IMR-90 (cell line): ENCODE measurements at regions not wholly inside any gene's neighbourhood (a gene's known extent, or its start where the extent isn't known, plus 50 kb on each side); places are given as distances from the start of the nearest gene placed in this dataset.
"Not testable (repeated sequence)": the region's sequence is repeated elsewhere in the genome, so short reads cannot be mapped to it uniquely, and the experiment has no call there.

Experiments
- ATAC-seq: fragments of 200-7000 bp; cut with Tn5 transposase; 2 replicates; pipeline ENCODE4 v1.9.1; 2020; ENCODE audit warnings: low read depth, mild to moderate bottlenecking, moderate library complexity
- BruUV-seq: library from RNA; stranded (reverse); fragments of 400-500 nt; replicated peaks from 2 replicates; lab custom pipeline; 2021; lab: Mats Ljungman, UMichigan
- CTCF ChIA-PET: fragments of 300-600 bp; formaldehyde crosslinking; extraction: SDS; loops from one replicate; lab custom pipeline; 2021; ENCODE audit warnings: antibody characterized with exemption; lab: Yijun Ruan, JAX
- POLR2A ChIA-PET: fragments of 300-600 bp; sonication (Branson Sonifier 250); formaldehyde crosslinking; loops from one replicate; lab custom pipeline; 2022; ENCODE audit warnings: antibody characterized with exemption; ENCODE audit not compliant: unreplicated experiment; lab: Charles Lee
- DNase-seq: peaks from one replicate; pipeline ENCODE4 v3.0.0; 2013
- H2AFZ ChIP-seq: replicated peaks from 2 replicates; pipeline ENCODE3; 2013; ENCODE audit warnings: low read length, mild to moderate bottlenecking; ENCODE audit not compliant: poor library complexity
- H2AK5ac ChIP-seq: 2 replicates; pipeline ENCODE4 v1.6.1; 2013; ENCODE audit warnings: low read depth, low read length, inconsistent platforms
- H2AK9ac ChIP-seq: replicated peaks from 2 replicates; pipeline ENCODE3; 2013; ENCODE audit warnings: mild to moderate bottlenecking, low read depth, low read length, moderate library complexity; ENCODE audit not compliant: poor library complexity
- H2BK120ac ChIP-seq: 2 replicates; pipeline ENCODE4 v1.6.1; 2013; ENCODE audit warnings: low read depth, low read length, inconsistent platforms
- H2BK15ac ChIP-seq: 3 replicates; pipeline ENCODE4 v1.6.1; 2013; ENCODE audit warnings: low read depth, low read length, inconsistent platforms
- H2BK20ac ChIP-seq: 2 replicates; pipeline ENCODE4 v1.6.1; 2013; ENCODE audit warnings: low read depth, mild to moderate bottlenecking, inconsistent platforms, low read length, moderate library complexity
- H2BK5ac ChIP-seq: 2 replicates; pipeline ENCODE4 v1.6.1; 2013; ENCODE audit warnings: mild to moderate bottlenecking, low read depth, low read length, inconsistent platforms; ENCODE audit not compliant: poor library complexity, severe bottlenecking
- H3K14ac ChIP-seq: replicated peaks from 2 replicates; pipeline ENCODE4 v1.6.1; 2013; ENCODE audit warnings: low read depth, low read length, inconsistent platforms
- H3K18ac ChIP-seq: 2 replicates; pipeline ENCODE4 v1.6.1; 2013; ENCODE audit warnings: low read depth, low read length, control low read depth
- H3K23ac ChIP-seq: 2 replicates; pipeline ENCODE4 v1.6.1; 2013; ENCODE audit warnings: low read depth, low read length, inconsistent platforms
- H3K27ac ChIP-seq: 2 replicates; pipeline ENCODE4 v1.5.1; 2013; ENCODE audit warnings: mild to moderate bottlenecking, control low read depth, low read length; ENCODE audit not compliant: insufficient read depth
- H3K27me3 ChIP-seq: 2 replicates; pipeline ENCODE4 v1.6.1; 2013; ENCODE audit warnings: low read length; ENCODE audit not compliant: control insufficient read depth, insufficient read depth
- H3K36me3 ChIP-seq: 2 replicates; pipeline ENCODE4 v1.6.1; 2013; ENCODE audit warnings: low read length, mixed read lengths; ENCODE audit not compliant: control insufficient read depth, insufficient read depth
- H3K4ac ChIP-seq: 2 replicates; pipeline ENCODE4 v1.6.1; 2013; ENCODE audit warnings: low read depth, low read length, inconsistent platforms
- H3K4me1 ChIP-seq: 2 replicates; pipeline ENCODE4 v1.6.1; 2013; ENCODE audit warnings: low read length, mixed read lengths; ENCODE audit not compliant: control insufficient read depth, insufficient read depth
- H3K4me2 ChIP-seq: 2 replicates; pipeline ENCODE4 v1.6.1; 2013; ENCODE audit warnings: low read depth, mild to moderate bottlenecking, control low read depth, low read length, moderate library complexity
- H3K4me3 ChIP-seq: 2 replicates; pipeline ENCODE4 v1.5.1; 2013; ENCODE audit warnings: low read depth, mild to moderate bottlenecking, control low read depth, low read length, moderate library complexity; ENCODE audit not compliant: insufficient read depth
- H3K56ac ChIP-seq: 2 replicates; pipeline ENCODE4 v1.6.1; 2013; ENCODE audit warnings: low read length, inconsistent platforms; ENCODE audit not compliant: insufficient read depth; ENCODE audit errors: extremely low read depth
- H3K79me1 ChIP-seq, 2 experiments: 2 replicates each; pipeline ENCODE4 v1.6.1; 2013; ENCODE audit warnings: low read length in 2 of 2, inconsistent platforms in 1 of 2, low read depth in 1 of 2
- H3K9ac ChIP-seq: 2 replicates; pipeline ENCODE4 v1.6.1; 2013; ENCODE audit warnings: low read depth, low read length, control low read depth
- H3K9me1 ChIP-seq: 2 replicates; pipeline ENCODE4 v1.6.1; 2013; ENCODE audit warnings: low read length, inconsistent platforms; ENCODE audit not compliant: insufficient read depth
- H3K9me3 ChIP-seq: 2 replicates; pipeline ENCODE4 v1.6.1; 2013; ENCODE audit warnings: low read length; ENCODE audit not compliant: control insufficient read depth, insufficient read depth
- H4K20me1 ChIP-seq: 2 replicates; pipeline ENCODE4 v1.6.1; 2013; ENCODE audit warnings: low read length, inconsistent platforms; ENCODE audit not compliant: insufficient read depth
- H4K5ac ChIP-seq: 2 replicates; pipeline ENCODE4 v1.6.1; 2013; ENCODE audit warnings: mild to moderate bottlenecking, low read depth, low read length, control low read depth
- H4K8ac ChIP-seq, 2 experiments: 2 replicates each; pipeline ENCODE4 v1.6.1; 2013; ENCODE audit warnings: low read depth in 2 of 2, low read length in 2 of 2, control low read depth in 1 of 2, inconsistent platforms in 1 of 2
- H4K91ac ChIP-seq: 2 replicates; pipeline ENCODE4 v1.6.1; 2013; ENCODE audit warnings: low read depth, low read length, inconsistent platforms; ENCODE audit not compliant: insufficient read depth
- WGBS, 2 experiments: methylation state at CpG; one replicate each; pipeline versions ENCODE4 v1.1.5 to v1.1.7; 2013; ENCODE audit warnings: missing lambda C conversion rate in 2 of 2; ENCODE audit not compliant: insufficient read length in 1 of 2; ENCODE audit errors: extremely low coverage in 2 of 2; 5-methylcytosine and 5-hydroxymethylcytosine counted together
- dilution Hi-C: fragments of 300-500 bp; cut with HindIII; formaldehyde crosslinking; loops from one replicate; pipeline ENCODE4 v1.14.3; 2018; ENCODE audit warnings: low sequenced_read_pairs; ENCODE audit not compliant: unreplicated experiment
- in situ Hi-C: fragments of 300-500 bp; cut with MboI; formaldehyde crosslinking; loops from 3 replicates; pipeline ENCODE4 v1.14.3; 2019; ENCODE audit warnings: low sequenced_read_pairs, inconsistent platforms, mixed read lengths
- intact Hi-C: fragments of 100-400 bp; cut with micrococcal nuclease; formaldehyde crosslinking; loops from 2 replicates; pipeline ENCODE4 v1.10.0; 2022

- H3K18ac ChIP-seq = not testable (repeated sequence)
These were observed 75.7 kb downstream of the QDPR start for GRCh38 chr4:17436047-17436749.

More at GRCh38 chr4:17436047-17436749, 75.7 kb downstream of the QDPR start:
- H4K91ac ChIP-seq, H2BK120ac ChIP-seq, DNase-seq, H3K9me1 ChIP-seq, H2AK9ac ChIP-seq, POLR2A ChIA-PET, ATAC-seq, H3K27ac ChIP-seq, H3K4ac ChIP-seq, H3K79me1 ChIP-seq, H4K5ac ChIP-seq, H3K36me3 ChIP-seq, H2AK5ac ChIP-seq, in situ Hi-C loops, H2AFZ ChIP-seq, H3K14ac ChIP-seq, H3K9me3 ChIP-seq, H3K23ac ChIP-seq, H3K4me1 ChIP-seq, dilution Hi-C loops, H3K27me3 ChIP-seq, H2BK20ac ChIP-seq, H4K20me1 ChIP-seq, H3K4me2 ChIP-seq, H2BK15ac ChIP-seq, H2BK5ac ChIP-seq, BruUV-seq, H4K8ac ChIP-seq, intact Hi-C loops, H3K9ac ChIP-seq, H3K56ac ChIP-seq, H3K4me3 ChIP-seq: not testable (repeated sequence)
- CTCF ChIA-PET = interaction anchor here (2.2 kb wide), 1 partner anchor 11 kb away, joined by 8 read pairs; no protein-coding TSS in a partner anchor
- WGBS, 2 experiments = 100% methylated on average over 3 of the region's 21 CpGs; no CpG with 5 or more reads in 1 of the 2 experiments
